B cell (primary cell): ENCODE measurements at regions not wholly inside any gene's neighbourhood (a gene's known extent, or its start where the extent isn't known, plus 50 kb on each side); places are given as distances from the start of the nearest gene placed in this dataset.

Experiments used
- EZH2 ChIP-seq: IDR thresholded peaks from 2 replicates; pipeline ENCODE4 v1.6.1; 2012; ENCODE audit warnings: borderline replicate concordance, low read depth, mild to moderate bottlenecking, moderate library complexity, low read length; ENCODE audit not compliant: insufficient read depth, poor library complexity, severe bottlenecking
- TF ChIP-seq, protein P1 (sequence below): fragments of 200-600 bp; IDR thresholded peaks from one replicate; pipeline ENCODE4 v1.8.0; 2022; ENCODE audit warnings: antibody characterized with exemption, mild to moderate bottlenecking

DNA sequence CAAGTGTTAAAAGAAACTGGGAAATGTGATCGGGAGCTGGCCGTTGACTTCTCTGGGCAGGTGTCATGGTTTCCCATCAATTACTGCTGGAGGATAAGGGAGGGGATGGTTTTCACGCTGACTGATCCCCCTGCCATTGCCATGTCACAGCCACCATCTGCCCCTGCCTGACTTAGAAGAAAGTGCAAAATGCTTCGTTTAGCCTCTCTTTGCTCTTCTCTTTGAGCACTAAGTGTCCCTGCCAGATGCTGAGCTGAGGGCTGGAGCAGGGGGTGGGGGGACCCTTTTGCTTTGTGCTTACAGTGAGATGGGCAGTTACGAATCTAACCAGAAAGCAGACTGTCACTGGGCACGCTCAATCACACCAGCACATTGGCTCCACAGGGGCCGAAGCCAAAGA lies 138.4 kb upstream of the ALDH1B1 start:
- TF ChIP-seq, protein P1, sequence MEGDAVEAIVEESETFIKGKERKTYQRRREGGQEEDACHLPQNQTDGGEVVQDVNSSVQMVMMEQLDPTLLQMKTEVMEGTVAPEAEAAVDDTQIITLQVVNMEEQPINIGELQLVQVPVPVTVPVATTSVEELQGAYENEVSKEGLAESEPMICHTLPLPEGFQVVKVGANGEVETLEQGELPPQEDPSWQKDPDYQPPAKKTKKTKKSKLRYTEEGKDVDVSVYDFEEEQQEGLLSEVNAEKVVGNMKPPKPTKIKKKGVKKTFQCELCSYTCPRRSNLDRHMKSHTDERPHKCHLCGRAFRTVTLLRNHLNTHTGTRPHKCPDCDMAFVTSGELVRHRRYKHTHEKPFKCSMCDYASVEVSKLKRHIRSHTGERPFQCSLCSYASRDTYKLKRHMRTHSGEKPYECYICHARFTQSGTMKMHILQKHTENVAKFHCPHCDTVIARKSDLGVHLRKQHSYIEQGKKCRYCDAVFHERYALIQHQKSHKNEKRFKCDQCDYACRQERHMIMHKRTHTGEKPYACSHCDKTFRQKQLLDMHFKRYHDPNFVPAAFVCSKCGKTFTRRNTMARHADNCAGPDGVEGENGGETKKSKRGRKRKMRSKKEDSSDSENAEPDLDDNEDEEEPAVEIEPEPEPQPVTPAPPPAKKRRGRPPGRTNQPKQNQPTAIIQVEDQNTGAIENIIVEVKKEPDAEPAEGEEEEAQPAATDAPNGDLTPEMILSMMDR: no peak
- TF ChIP-seq EZH2: no peak
